SK-N-DZ (cell line): ENCODE measurements at regions not wholly inside any gene's neighbourhood (a gene's known extent, or its start where the extent isn't known, plus 50 kb on each side); places are given as distances from the start of the nearest gene placed in this dataset.
A peak's percentile ranks its signal among the peaks of the same experiment; 100 is the strongest.

Experiments
- DNase-seq: peaks from one replicate; pipeline ENCODE4 v3.0.0-alpha.2; 2015; ENCODE audit warnings: low spot score

DNA sequence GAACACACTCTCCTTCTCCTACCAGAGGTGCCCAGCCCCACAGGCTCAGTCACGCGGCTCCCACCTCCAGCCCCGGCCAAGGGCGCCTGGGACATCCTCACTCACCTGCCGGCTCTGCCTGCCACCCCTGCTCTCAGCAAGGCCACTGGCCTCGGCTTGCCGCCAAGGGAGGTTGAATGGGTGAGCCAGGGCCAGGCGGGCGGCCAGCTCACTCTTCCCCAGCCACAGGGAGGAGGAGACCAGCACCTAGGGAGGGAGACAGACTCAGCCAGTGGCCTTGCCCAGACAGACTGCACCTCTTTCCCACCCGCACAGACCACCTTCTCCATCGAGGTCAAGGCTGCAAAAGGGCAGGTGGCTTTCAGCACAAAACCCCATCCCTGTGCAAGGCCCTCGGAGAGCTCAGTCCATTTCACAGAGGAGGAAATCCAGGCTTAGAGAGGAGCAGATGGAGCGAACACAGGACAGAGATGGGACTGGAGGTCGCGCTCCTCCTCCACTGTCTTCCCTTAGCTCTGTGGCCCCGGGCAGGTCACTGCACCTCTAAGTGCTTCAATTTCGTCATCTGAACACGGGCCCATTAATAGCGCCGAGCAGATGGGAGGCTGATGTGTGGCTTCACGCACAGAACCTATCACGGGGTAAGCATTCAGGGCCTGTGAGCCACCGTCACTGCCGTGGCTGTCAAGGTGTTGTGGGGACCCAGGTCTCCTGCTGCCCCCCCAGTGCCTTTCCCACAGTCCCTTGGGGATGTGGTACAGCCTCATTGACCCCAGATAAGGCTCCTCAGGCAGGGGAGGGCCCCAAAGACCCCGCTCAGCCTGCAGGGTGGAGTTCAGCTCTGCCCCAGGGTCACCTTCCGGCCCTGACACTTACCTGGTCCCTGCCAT is 56.1 kb downstream of the RMI2 start:
- no peak for DNase-seq

DNA sequence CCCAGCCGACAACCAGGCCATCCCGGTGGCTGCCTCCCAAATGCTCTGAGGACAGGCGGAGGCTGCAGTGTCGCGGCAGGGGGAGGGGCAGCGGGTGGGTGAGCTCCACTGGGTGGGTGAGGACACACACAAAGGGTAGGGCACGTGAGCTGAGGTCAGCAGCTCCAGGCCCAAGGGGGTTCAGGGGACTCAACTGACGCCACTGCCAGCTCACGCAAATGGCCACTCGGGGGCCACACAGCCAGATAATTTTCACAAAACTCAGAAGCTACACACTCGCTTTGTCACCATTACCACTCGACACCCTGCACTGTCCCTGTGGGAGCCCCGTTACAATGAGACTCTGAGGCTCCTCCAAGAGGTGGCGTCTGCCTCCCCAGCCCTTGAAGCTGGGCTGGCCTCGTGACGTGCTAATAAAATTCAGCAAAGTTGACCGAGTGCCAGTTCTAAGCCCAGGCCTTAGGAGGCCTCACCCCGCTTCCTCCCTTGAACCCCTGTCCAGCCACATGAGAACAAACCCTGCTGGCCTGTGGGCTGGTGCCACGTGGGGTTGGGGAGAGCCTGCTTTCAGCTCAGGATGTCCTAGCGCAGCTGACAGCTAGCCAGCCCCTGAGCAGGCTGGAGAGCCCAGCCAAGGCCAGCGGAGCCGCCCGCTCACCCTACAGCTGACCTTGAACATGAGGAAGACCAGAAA is 56.9 kb downstream of the RMI2 start:
- no peak for DNase-seq

- DNase-seq = no peak
Observed at GRCh38 chr16:11402745-11403533, 57.7 kb downstream of the RMI2 start.

DNA sequence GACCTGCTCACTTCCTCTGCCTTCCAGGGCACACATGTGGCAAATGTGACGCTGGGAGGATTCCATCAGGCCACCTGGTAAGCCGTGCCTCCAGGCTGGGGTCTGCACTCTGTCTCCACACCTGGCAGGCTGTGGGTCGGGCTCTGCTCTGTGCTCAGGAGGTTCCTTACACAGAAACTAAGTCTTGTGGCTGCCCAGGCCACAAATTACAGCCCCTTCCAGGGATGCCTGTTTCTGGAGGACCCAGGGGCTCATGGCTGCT is 58.2 kb downstream of the RMI2 start:
- no peak for DNase-seq

DNA sequence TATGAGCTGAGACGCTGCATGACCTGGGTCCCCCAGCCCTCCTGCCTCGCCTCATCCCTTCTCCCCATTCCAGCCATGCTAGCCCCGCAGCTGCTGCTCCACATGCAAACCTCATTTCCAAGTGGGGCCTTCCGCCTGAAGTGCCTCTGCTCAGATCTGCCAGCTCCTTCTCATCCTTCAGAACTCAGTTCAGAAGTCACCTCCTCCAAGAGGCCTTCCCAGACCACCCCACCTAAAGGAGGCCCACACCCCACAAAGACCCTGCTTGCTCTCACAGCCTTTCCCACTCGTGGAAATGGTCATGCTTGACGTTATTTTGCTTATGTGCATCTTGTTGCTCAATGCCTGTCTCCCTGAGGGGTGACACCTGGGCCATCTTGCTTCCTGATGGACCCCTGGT is 58.7 kb downstream of the RMI2 start:
- DNase-seq = no peak

DNA sequence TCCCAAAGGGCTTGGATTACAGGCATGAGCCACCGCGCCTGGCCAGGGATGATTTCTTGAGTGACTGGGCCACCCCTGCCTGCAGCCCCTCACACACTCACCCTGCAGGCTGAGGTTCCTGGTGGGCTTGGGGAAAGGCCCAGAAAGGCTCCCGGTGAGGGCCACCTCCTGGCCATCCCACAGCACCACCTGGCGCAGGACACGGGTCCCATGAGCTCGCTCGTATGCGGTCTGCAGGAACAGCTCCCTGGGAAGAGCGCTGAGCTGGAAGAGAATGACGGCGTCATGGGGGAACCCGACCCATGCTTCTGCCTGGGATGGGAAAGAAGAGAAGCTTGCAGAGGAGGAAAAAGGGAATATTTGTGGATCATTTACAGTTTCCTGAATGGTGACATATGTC is 59.3 kb downstream of the RMI2 start:
- no peak for DNase-seq

- no peak for DNase-seq
Observed at GRCh38 chr16:11405331-11406176, 60.3 kb downstream of the RMI2 start.

GRCh38 chr16:11406177-11406560 is 60.9 kb downstream of the RMI2 start:
- DNase-seq = no peak

DNA sequence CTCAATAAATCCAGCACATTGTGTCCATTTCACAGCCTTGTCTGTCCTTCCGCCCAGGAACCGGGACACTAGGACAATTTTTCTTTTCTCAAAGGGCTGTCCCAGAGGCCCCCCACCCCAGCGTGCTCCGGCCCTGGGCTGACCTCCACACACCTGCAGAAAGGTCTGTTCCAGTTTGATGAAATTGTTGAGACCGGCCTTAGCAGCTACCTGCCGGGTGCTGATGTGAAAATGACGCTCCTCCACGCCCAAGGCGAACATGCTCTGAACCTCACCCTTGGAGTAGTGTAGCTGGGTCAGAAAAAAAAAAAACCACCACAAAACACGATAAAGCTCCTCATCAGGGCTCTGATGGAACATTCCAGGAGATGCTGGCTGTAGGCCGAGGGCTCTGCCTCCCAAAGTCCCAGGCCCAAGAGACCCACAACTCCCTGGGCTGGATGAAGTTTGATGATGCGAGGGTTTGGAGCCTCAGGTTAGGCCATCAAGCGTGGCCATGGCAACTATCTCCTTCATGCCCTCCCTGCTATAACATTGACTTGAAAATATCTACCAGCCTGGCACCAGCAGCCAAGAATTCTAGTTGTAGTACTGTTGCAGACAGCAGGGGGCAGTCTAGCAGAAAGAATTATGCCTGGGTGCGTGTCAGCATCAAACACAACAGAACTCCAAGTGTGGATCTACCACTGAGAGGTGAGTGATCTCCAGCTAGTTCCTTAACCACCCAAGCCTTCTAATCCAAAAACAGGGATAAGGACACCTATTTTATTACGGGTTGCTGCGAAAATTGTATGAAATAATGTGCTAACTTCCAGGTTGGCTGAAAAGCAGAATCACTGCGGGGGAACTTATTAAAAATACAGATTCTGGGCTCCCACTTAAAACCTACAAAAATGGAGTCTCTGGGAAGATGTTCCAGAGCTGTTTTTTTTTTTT is 62.1 kb downstream of the RMI2 start:
- peak; percentile 65 for DNase-seq

- DNase-seq = no peak
Observed at GRCh38 chr16:11408216-11408615, 63.0 kb downstream of the RMI2 start.

GRCh38 chr16:11409398-11409797 is 64.1 kb downstream of the RMI2 start:
- no peak for DNase-seq

GRCh38 chr16:11410376-11411058 is 65.3 kb downstream of the RMI2 start:
- DNase-seq = no peak

- DNase-seq = no peak
Observed at GRCh38 chr16:11411059-11411550, 65.8 kb downstream of the RMI2 start.

DNA sequence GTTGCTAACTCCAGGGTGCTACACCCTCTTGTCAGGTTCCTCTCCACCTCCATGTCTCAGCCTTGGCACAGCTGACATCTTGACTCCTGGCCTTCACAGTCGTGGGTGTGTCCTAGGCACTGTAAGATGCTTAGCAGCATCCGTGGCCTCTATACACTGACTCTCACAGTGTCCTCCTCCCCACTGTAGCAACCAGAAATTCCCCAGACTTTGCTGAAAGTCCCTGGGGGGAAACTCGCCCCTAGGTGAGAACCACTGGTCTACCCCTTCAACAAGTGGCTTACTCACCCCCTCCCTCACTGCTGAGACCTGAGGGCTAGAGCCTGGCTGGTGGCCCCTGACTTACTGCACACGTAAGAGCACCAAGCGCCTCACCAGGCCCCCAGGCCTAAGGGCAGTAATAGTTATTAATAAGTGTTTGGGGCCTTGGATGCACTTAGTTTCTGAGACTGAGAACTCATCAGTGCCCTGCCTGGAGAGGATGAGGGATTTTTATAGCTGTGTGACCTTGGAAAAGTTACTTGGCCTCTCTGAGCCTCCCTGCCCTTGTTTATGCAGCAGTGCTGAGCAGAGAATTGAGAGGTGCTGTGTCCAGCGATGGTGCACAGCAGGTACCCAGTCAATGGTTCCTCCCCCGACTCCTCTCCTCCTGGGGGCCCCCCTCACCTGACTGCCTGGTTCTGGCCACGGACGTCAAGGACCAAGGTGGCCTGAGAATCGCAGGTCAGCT is 67.1 kb downstream of the RMI2 start:
- no peak for DNase-seq

GRCh38 chr16:11412965-11413887 is 68.0 kb downstream of the RMI2 start:
- no peak for DNase-seq

- DNase-seq = no peak
Observed at GRCh38 chr16:11413907-11414595, 68.8 kb downstream of the RMI2 start.
